Thyroid gland (tissue), 4 donors: ENCODE measurements at regions not wholly inside any gene's neighbourhood (a gene's known extent, or its start where the extent isn't known, plus 50 kb on each side); places are given as distances from the start of the nearest gene placed in this dataset.

Experiments used
- DNase-seq, 2 donors: peaks; one replicate each; pipeline ENCODE4 v3.0.0-alpha.2; 2019
- H3K27ac ChIP-seq, 3 donors: fragments of 200-600 bp; sonication (generic); 1 replicate in 2 of 3; 2 replicates in 1 of 3; pipeline ENCODE4 v1.5.1; 2016 to 2019; ENCODE audit warnings: mild to moderate bottlenecking in 1 of 3, moderate library complexity in 1 of 3
- H3K27me3 ChIP-seq: fragments of 200-600 bp; sonication (generic); one replicate; pipeline ENCODE4 v1.5.1; 2019
- H3K36me3 ChIP-seq, 2 donors: fragments of 200-600 bp; sonication (generic); one replicate each; pipeline ENCODE4 v1.5.1; 2016 to 2019
- H3K4me1 ChIP-seq, 2 donors: fragments of 200-600 bp; sonication (generic); one replicate each; pipeline ENCODE4 v1.5.1; 2017 to 2019
- H3K4me3 ChIP-seq, 3 donors: fragments of 200-600 bp; sonication (generic); replicated peaks in 1 of 3; 1 replicate in 2 of 3; 2 replicates in 1 of 3; pipeline ENCODE4 v1.5.1; 2016; ENCODE audit warnings: mild to moderate bottlenecking in 1 of 3
- H3K9me3 ChIP-seq: fragments of 200-600 bp; sonication (generic); one replicate; pipeline ENCODE4 v1.5.1; 2017
- CTCF ChIP-seq, 6 experiments: fragments of 200-600 bp in 3 of 6; fragments of 450-650 bp in 3 of 6; sonication (generic) in 3 of 6; IDR thresholded peaks; one replicate each; pipeline ENCODE4 v1.5.1; 2016 to 2019; ENCODE audit warnings: antibody characterized with exemption in 6 of 6, mild to moderate bottlenecking in 2 of 6, inconsistent platforms in 1 of 6, moderate library complexity in 1 of 6
- POLR2A ChIP-seq, 2 donors: fragments of 450-650 bp; IDR thresholded peaks; one replicate each; pipeline ENCODE4 v1.6.1; 2017; ENCODE audit warnings: antibody characterized with exemption in 2 of 2, mild to moderate bottlenecking in 2 of 2, moderate library complexity in 1 of 2
- WGBS, 2 donors: methylation state at CpG; one replicate each; pipeline ENCODE4 v1.1.5; 2017; 5-methylcytosine and 5-hydroxymethylcytosine counted together
- intact Hi-C: fragments of 100-400 bp; cut with DNase I; formaldehyde crosslinking; loops from one replicate; pipeline ENCODE4 v1.15.1; 2023

- H3K36me3 ChIP-seq, result no peaks in the 10 kb centered on the region
- no peaks in the 10 kb centered on the region for H3K4me1 ChIP-seq
- no peaks in the 10 kb centered on the region for H3K27me3 ChIP-seq
- no peaks in the 10 kb centered on the region for H3K9me3 ChIP-seq
- no peak for TF ChIP-seq POLR2A (IDR thresholded peaks at IDR 0.05)
- no peak for TF ChIP-seq CTCF (IDR thresholded peaks at IDR 0.05)
- no peak overlapping the region for H3K27ac ChIP-seq
- H3K4me3 ChIP-seq, result no peak overlapping the region
- WGBS, 2 donors, result 67 to 68% methylated on average over 2 of the region's 2 CpGs
- no peak for DNase-seq
- intact Hi-C loops, result no loop called here
Measured at GRCh38 chr4:133588306-133588705, 439.2 kb downstream of the PCDH10 start.

- no peak for DNase-seq
- no peak for TF ChIP-seq POLR2A (IDR thresholded peaks at IDR 0.05)
- no peak for TF ChIP-seq CTCF (IDR thresholded peaks at IDR 0.05)
- intact Hi-C loops, result no loop called here
- Histone ChIP-seq H3K4me3 (no peak overlapping the region), H3K4me1 (no peaks in the 10 kb centered on the region), H3K27ac (no peak overlapping the region), H3K27me3 (no peaks in the 10 kb centered on the region), H3K36me3 (no peaks in the 10 kb centered on the region), H3K9me3 (no peaks in the 10 kb centered on the region)
- 91 to 95% methylated on average over 8 of the region's 8 CpGs for WGBS, 2 donors
Measured at GRCh38 chr4:133585323-133585722, 436.2 kb downstream of the PCDH10 start.

GRCh38 chr4:133584714-133585113 is 435.6 kb downstream of the PCDH10 start:
- H3K9me3 ChIP-seq, result no peaks in the 10 kb centered on the region
- no peaks in the 10 kb centered on the region for H3K4me1 ChIP-seq
- no peak for DNase-seq
- WGBS, 2 donors, result 90 to 95% methylated on average over 5 of the region's 5 CpGs
- H3K36me3 ChIP-seq, result no peaks in the 10 kb centered on the region
- intact Hi-C loops, result no loop called here
- H3K27me3 ChIP-seq, result no peaks in the 10 kb centered on the region
- H3K27ac ChIP-seq, result no peak overlapping the region
- TF ChIP-seq POLR2A (IDR thresholded peaks at IDR 0.05) (no peak), CTCF (IDR thresholded peaks at IDR 0.05) (no peak)
- no peak overlapping the region for H3K4me3 ChIP-seq

GRCh38 chr4:133581996-133582619 is 433.0 kb downstream of the PCDH10 start:
- no peak overlapping the region for H3K4me3 ChIP-seq
- 70 to 72% methylated on average over 2 of the region's 2 CpGs for WGBS, 2 donors
- H3K27ac ChIP-seq, result no peak overlapping the region
- H3K27me3 ChIP-seq, result no peaks in the 10 kb centered on the region
- H3K36me3 ChIP-seq, result no peaks in the 10 kb centered on the region
- intact Hi-C loops, result no loop called here
- no peaks in the 10 kb centered on the region for H3K4me1 ChIP-seq
- TF ChIP-seq POLR2A (IDR thresholded peaks at IDR 0.05) (no peak), CTCF (IDR thresholded peaks at IDR 0.05) (no peak)
- no peaks in the 10 kb centered on the region for H3K9me3 ChIP-seq
- DNase-seq, result no peak

- no peak overlapping the region for H3K27ac ChIP-seq
- DNase-seq, result no peak
- H3K36me3 ChIP-seq, result no peaks in the 10 kb centered on the region
- 93 to 96% methylated on average over 1 of the region's 1 CpG for WGBS, 2 donors
- no peak for TF ChIP-seq POLR2A (IDR thresholded peaks at IDR 0.05)
- no peak for TF ChIP-seq CTCF (IDR thresholded peaks at IDR 0.05)
- H3K27me3 ChIP-seq, result no peaks in the 10 kb centered on the region
- no peak overlapping the region for H3K4me3 ChIP-seq
- no peaks in the 10 kb centered on the region for H3K9me3 ChIP-seq
- no peaks in the 10 kb centered on the region for H3K4me1 ChIP-seq
- intact Hi-C loops, result no loop called here
Measured at GRCh38 chr4:133574248-133574647, 425.2 kb downstream of the PCDH10 start.
